GM21619 (cell line): ENCODE measurements at regions not wholly inside any gene's neighbourhood (a gene's known extent, or its start where the extent isn't known, plus 50 kb on each side); places are given as distances from the start of the nearest gene placed in this dataset.
"Not testable (repeated sequence)": the region's sequence is repeated elsewhere in the genome, so short reads cannot be mapped to it uniquely, and the experiment has no call there.

Source experiments
- ATAC-seq: cut with Tn5 transposase; IDR thresholded peaks from one replicate; pipeline ENCODE4 v1.9.1; 2021; ENCODE audit not compliant: unreplicated experiment

GRCh38 chr4:42205541-42205940 is 53.1 kb upstream of the BEND4 start:
- no peak for ATAC-seq

- no peak for ATAC-seq
Measured at GRCh38 chr4:42216664-42217063, 64.2 kb upstream of the BEND4 start.

DNA sequence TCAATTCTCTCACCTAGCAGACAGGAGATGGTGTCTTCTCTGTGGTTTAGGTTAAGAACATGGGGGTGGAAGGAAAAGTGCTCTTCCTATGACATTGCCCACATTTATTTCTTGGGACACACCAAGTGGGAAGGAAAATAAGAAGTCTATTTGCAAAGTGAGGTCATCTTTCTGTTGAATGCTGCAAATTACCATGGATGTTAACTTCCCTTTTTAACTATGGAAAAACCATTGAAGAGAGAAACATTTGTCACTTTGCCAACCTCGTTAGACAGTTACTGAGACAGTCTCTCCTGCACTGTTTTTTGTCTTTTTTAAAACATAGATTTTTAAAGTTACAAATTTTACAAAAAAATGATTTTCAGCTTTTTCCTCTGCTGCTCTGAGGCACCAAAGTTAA is 72.8 kb upstream of the BEND4 start:
- ATAC-seq = no peak

- ATAC-seq = no peak
Measured at GRCh38 chr4:42234817-42235216, 82.4 kb upstream of the BEND4 start.

GRCh38 chr4:42235304-42236021 is 83.0 kb upstream of the BEND4 start:
- no peak for ATAC-seq

- no peak for ATAC-seq
Measured at GRCh38 chr4:42237010-42237409, 84.6 kb upstream of the BEND4 start.

- ATAC-seq = no peak
Measured at GRCh38 chr4:42237451-42237850, 85.0 kb upstream of the BEND4 start.

- no peak for ATAC-seq
Measured at GRCh38 chr4:42248972-42249371, 96.5 kb upstream of the BEND4 start.

GRCh38 chr4:42252315-42252714 is 99.9 kb upstream of the BEND4 start:
- ATAC-seq = no peak

- ATAC-seq = not testable (repeated sequence)
Measured at GRCh38 chr4:42257645-42258044, 105.2 kb upstream of the BEND4 start.

DNA sequence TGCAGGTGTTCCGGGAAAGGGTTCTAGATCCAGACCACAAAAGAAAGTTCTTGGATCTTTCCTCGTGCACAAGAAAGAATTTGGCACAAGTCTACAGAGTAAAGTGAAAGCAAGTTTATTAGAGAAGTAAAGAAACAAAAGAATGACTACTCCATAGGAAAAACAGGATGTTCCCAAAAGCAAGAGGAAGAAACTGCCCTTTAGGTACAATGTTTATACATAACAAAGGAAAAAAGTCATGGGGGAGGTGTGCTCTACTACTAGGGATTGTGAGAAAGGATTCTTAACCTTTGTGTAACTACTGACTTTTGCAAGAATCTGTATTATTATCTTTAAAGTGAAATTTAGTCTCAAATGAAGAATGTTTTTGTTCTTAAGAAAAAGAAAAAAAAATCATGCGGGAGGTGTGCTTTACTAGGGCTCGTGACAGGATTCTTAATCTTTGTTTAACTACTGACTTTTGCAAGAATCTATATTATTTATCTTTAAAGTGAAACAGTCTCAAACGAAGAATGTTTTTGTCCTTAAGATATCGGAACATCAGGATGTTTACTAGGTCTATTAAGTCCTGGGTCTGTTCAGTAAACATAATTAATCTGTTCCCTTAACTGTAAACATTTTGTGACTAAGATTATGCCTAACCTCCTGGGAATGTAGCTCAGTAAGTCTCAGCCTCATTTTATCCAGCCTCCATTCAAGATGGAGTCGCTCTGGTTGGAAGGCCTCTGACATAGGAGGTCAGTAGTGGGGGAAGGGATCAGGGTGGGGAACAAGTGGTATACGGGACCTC is 110.4 kb upstream of the BEND4 start:
- ATAC-seq = no peak

GRCh38 chr4:42265782-42266602 is 113.5 kb upstream of the BEND4 start:
- no peak for ATAC-seq

- ATAC-seq = no peak
Measured at GRCh38 chr4:42267724-42268123, 115.3 kb upstream of the BEND4 start.

- ATAC-seq = no peak
Measured at GRCh38 chr4:42268824-42269223, 116.4 kb upstream of the BEND4 start.

DNA sequence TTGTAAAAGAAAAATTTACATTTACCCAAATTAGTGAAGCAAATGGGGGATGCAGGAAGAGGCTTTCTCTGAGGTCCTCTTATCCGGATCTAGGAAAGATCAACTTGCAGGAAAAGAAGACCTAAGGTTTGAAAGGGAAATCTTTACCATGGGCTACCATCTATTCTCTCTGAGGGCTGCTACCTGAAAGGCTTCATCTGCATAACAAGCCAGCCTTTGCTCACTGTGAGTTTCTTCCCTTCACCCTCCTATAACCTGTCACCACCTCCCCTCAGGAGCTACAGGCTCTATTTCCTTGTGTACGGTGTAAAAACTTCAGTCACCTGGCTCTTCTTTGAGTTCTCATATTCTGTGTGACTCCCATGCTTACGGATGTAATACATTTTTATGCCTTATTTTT is 118.6 kb upstream of the BEND4 start:
- ATAC-seq = no peak

- ATAC-seq = no peak
Measured at GRCh38 chr4:42277291-42277690, 120.0 kb upstream of the SHISA3 start.

DNA sequence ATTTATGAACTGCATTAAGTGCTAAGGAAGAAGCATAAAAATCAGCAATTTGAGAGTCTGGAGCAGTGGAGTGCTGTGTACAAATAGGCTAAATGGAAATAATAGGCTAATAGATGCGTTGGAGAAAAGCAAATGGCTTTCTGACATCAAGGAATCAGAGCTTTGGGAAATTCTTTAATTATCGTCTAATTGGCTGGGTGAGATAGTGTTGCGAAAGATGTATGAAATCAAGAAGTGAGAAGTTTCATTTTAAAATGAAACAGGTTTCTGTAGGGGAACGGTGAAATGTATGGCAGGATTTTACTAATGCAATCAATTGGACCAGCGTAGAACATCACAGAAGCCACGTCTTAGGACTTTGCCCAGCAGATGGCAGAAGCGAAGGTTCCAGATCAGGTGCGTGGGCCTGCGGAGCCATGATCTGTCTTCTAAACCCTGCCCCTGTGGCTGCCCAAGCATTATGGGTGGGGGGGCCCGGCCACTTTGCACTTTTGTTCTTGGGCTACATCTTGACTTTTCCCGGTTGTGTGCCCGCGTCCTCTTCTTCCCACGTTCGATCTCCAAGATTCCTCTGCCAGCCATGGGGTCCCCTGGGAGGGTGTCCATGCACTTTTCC is 118.5 kb upstream of the SHISA3 start:
- no peak for ATAC-seq

DNA sequence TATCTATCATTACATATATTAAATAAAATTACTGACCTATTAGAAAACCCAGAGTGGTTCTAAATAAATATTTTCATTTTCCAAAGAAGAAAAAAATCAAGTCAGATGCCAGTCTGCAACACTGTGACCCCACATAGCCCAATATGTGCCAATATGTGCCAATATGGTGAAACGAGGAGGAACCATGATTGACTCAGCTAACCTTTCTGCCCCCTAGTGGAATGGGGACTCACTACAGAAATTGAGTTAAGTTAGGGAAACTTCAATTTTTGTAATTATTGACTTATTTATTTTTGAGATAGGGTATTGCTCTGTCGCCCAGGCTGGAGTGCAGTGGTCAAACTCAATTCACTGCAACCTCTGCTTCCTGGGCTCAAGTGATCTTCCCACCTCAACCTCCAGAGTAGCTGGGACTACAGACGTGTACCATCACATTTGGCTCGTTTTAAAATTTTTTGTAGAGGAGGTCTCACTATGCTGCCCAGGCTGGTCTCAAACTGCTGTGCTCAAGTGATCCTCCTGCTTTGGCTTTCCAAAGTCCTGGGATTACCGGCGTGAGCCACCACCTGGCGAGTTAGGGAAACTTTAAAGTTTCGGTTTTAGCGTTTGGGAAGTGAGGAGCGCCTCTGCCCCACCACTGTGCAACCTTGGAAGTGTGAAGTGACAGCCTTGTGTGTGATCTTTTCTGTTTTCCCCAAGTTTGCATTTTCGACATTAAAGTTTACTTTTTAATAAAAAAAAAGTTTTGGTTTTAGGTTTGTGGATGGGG is 116.8 kb upstream of the SHISA3 start:
- no peak for ATAC-seq

GRCh38 chr4:42281324-42282020 is 115.8 kb upstream of the SHISA3 start:
- peak; percentile 69 for ATAC-seq
